HEK293 (cell line): ENCODE measurements at regions not wholly inside any gene's neighbourhood (a gene's known extent, or its start where the extent isn't known, plus 50 kb on each side); places are given as distances from the start of the nearest gene placed in this dataset.

Experiments used
- CTCF ChIA-PET: fragments of 350-600 bp; formaldehyde crosslinking; extraction: SDS; loops from one replicate; lab custom pipeline; 2021; ENCODE audit warnings: antibody characterized with exemption; lab: Yijun Ruan, JAX
- POLR2A ChIA-PET: fragments of 300-600 bp; formaldehyde crosslinking; extraction: SDS; loops from one replicate; lab custom pipeline; 2020; ENCODE audit warnings: antibody characterized with exemption, inconsistent platforms; lab: Yijun Ruan, JAX
- H3K27ac ChIP-seq: fragments of 200-500 bp; sonication (Bioruptor generic); 2 replicates; pipeline ENCODE4 v1.5.1; 2014; ENCODE audit warnings: low read depth, low read length, control low read depth, inconsistent platforms; ENCODE audit errors: extremely low read depth
- H3K36me3 ChIP-seq, 2 experiments: fragments of 200-500 bp in 1 of 2; sonication (Bioruptor generic) in 1 of 2; 1 replicate in 1 of 2; 2 replicates in 1 of 2; pipeline ENCODE4 v1.5.1; 2014 to 2017; ENCODE audit warnings: inconsistent platforms in 2 of 2, low read length in 2 of 2; ENCODE audit not compliant: control insufficient read depth in 2 of 2, insufficient read depth in 1 of 2
- H3K4me1 ChIP-seq: fragments of 200-500 bp; sonication (Bioruptor generic); 2 replicates; pipeline ENCODE4 v1.5.1; 2014; ENCODE audit warnings: mild to moderate bottlenecking, low read length, inconsistent platforms; ENCODE audit not compliant: control insufficient read depth, insufficient read depth
- H3K4me3 ChIP-seq: 2 replicates; pipeline ENCODE4 v1.5.1; 2011; ENCODE audit warnings: low read depth, mild to moderate bottlenecking, control low read depth, low read length, moderate library complexity
- H3K9me3 ChIP-seq: fragments of 200-500 bp; sonication (Bioruptor generic); 2 replicates; pipeline ENCODE4 v1.5.1; 2014; ENCODE audit warnings: low read depth, low read length, inconsistent platforms; ENCODE audit not compliant: control insufficient read depth, insufficient read depth
- ELK4 ChIP-seq: IDR thresholded peaks from 2 replicates; pipeline ENCODE4 v1.6.1; 2011; ENCODE audit warnings: mild to moderate bottlenecking, low read depth, low read length, borderline replicate concordance
- HIC1 ChIP-seq: fragments of 450-650 bp; formaldehyde crosslinking; IDR thresholded peaks from 2 replicates; pipeline ENCODE4 v1.5.1; 2016; ENCODE audit warnings: missing biosample characterization, missing genetic modification characterization
- HOXC10 ChIP-seq: sonication (generic); formaldehyde crosslinking; IDR thresholded peaks from 2 replicates; pipeline ENCODE4 v1.8.1; 2023; ENCODE audit warnings: mild to moderate bottlenecking, missing genetic modification reagents
- HOXD13 ChIP-seq: sonication (generic); formaldehyde crosslinking; IDR thresholded peaks from 2 replicates; pipeline ENCODE4 v1.8.0; 2022; ENCODE audit warnings: missing genetic modification reagents, borderline replicate concordance
- KLF9 ChIP-seq: fragments of 450-650 bp; formaldehyde crosslinking; IDR thresholded peaks from 2 replicates; pipeline ENCODE4 v1.5.1; 2016; ENCODE audit warnings: missing biosample characterization, missing genetic modification characterization, low read depth
- PRDM4 ChIP-seq: fragments of 450-650 bp; formaldehyde crosslinking; IDR thresholded peaks from 2 replicates; pipeline ENCODE4 v1.5.1; 2017; ENCODE audit warnings: missing biosample characterization, missing genetic modification characterization
- ZNF146 ChIP-seq: fragments of 450-650 bp; formaldehyde crosslinking; IDR thresholded peaks from 2 replicates; pipeline ENCODE4 v1.5.1; 2016; ENCODE audit warnings: missing biosample characterization, missing genetic modification characterization
- ZNF214 ChIP-seq: fragments of 450-650 bp; formaldehyde crosslinking; IDR thresholded peaks from 2 replicates; pipeline ENCODE4 v1.5.1; 2017; ENCODE audit warnings: missing biosample characterization, mild to moderate bottlenecking, missing genetic modification characterization, borderline replicate concordance
- ZNF23 ChIP-seq: fragments of 450-650 bp; formaldehyde crosslinking; IDR thresholded peaks from 2 replicates; pipeline ENCODE4 v1.5.1; 2016; ENCODE audit warnings: missing biosample characterization, missing genetic modification characterization, borderline replicate concordance
- ZNF350 ChIP-seq: fragments of 450-650 bp; formaldehyde crosslinking; IDR thresholded peaks from 2 replicates; pipeline ENCODE4 v1.5.0; 2017; ENCODE audit warnings: missing biosample characterization, mild to moderate bottlenecking, missing genetic modification characterization
- ZNF404 ChIP-seq: fragments of 450-650 bp; formaldehyde crosslinking; IDR thresholded peaks from 2 replicates; pipeline ENCODE4 v1.5.1; 2017; ENCODE audit warnings: missing biosample characterization, missing genetic modification characterization
- ZNF513 ChIP-seq: fragments of 450-650 bp; IDR thresholded peaks from 2 replicates; pipeline ENCODE4 v1.5.1; 2018; ENCODE audit warnings: missing biosample characterization, missing genetic modification characterization
- ZNF561 ChIP-seq: fragments of 450-650 bp; IDR thresholded peaks from 2 replicates; pipeline ENCODE4 v1.5.1; 2018; ENCODE audit warnings: missing biosample characterization, missing genetic modification characterization, borderline replicate concordance
- ZNF596 ChIP-seq: fragments of 450-650 bp; IDR thresholded peaks from 2 replicates; pipeline ENCODE4 v1.5.0; 2018; ENCODE audit warnings: missing biosample characterization, mild to moderate bottlenecking, missing genetic modification characterization, moderate library complexity
- ZNF600 ChIP-seq: fragments of 450-650 bp; formaldehyde crosslinking; IDR thresholded peaks from 2 replicates; pipeline ENCODE4 v1.5.1; 2016; ENCODE audit warnings: missing biosample characterization, missing genetic modification characterization
- ZNF645 ChIP-seq: fragments of 450-650 bp; formaldehyde crosslinking; IDR thresholded peaks from 2 replicates; pipeline ENCODE4; 2016; ENCODE audit warnings: missing biosample characterization, missing genetic modification characterization
- ZNF837 ChIP-seq: fragments of 450-650 bp; formaldehyde crosslinking; IDR thresholded peaks from 2 replicates; pipeline ENCODE4 v1.5.1; 2016; ENCODE audit warnings: missing biosample characterization, missing genetic modification characterization

- TF ChIP-seq PRDM4 (tag by site-specific recombination) (no peak), ZNF561 (tag by site-specific recombination) (no peak)
These were observed 279.9 kb upstream of the TARS1 start (continued) for GRCh38 chr5:33160871-33161270.

- no peak overlapping the region for H3K4me3 ChIP-seq
- H3K4me1 ChIP-seq, result no peaks in the 10 kb centered on the region
- H3K27ac ChIP-seq, result no peak overlapping the region
- TF ChIP-seq KLF9 (tag by site-specific recombination) (no peak), ZNF350 (tag by site-specific recombination) (no peak), ELK4 (no peak), ZNF600 (no peak), HIC1 (no peak)
- no peaks in the 10 kb centered on the region for H3K9me3 ChIP-seq
- no peaks in the 10 kb centered on the region for H3K36me3 ChIP-seq
- CTCF ChIA-PET, result no interaction called here
- POLR2A ChIA-PET, result no interaction called here
These were observed 279.3 kb upstream of the TARS1 start for GRCh38 chr5:33161421-33161820.

- CTCF ChIA-PET, result no interaction called here
- Histone ChIP-seq H3K27ac (no peak overlapping the region), H3K36me3 (no peaks in the 10 kb centered on the region), H3K4me3 (no peak overlapping the region), H3K4me1 (peaks cover 4% of the 10 kb centered on the region; the same call in 1 of the 2 replicates), H3K9me3 (no peaks in the 10 kb centered on the region)
- TF ChIP-seq ZNF596, result no peak
- no peak for TF ChIP-seq ZNF837
- no peak for TF ChIP-seq ZNF146
- TF ChIP-seq HOXC10, result no peak
- no peak for TF ChIP-seq ZNF214 (tag by site-specific recombination)
- TF ChIP-seq ZNF23 (tag by site-specific recombination), result no peak
- TF ChIP-seq HOXD13 (CRISPR knock-in tag), result no peak
- TF ChIP-seq ZNF513 (tag by site-specific recombination), result no peak
- TF ChIP-seq ELK4, result no peak
- no peak for TF ChIP-seq ZNF645 (tag by site-specific recombination)
- TF ChIP-seq ZNF404, result no peak
- POLR2A ChIA-PET, result no interaction called here
These were observed 278.7 kb upstream of the TARS1 start for GRCh38 chr5:33162057-33162456.
